GM12878 (cell line): ENCODE measurements at regions not wholly inside any gene's neighbourhood (a gene's known extent, or its start where the extent isn't known, plus 50 kb on each side); places are given as distances from the start of the nearest gene placed in this dataset.

Source experiments
- ATAC-seq: fragments of 200-7000 bp; cut with Tn5 transposase; 3 replicates; pipeline ENCODE4 v1.9.1; 2020; ENCODE audit warnings: mild to moderate bottlenecking, moderate library complexity
- BruUV-seq: library from RNA; stranded (reverse); fragments of 400-500 nt; replicated peaks from 2 replicates; lab custom pipeline; 2021; lab: Mats Ljungman, UMichigan
- CTCF ChIA-PET: fragments of 300-600 bp; sonication (Branson Sonifier 250); formaldehyde crosslinking; extraction: SDS; loops from one replicate; lab custom pipeline; 2021; ENCODE audit warnings: inconsistent platforms; lab: Yijun Ruan, JAX
- POLR2A ChIA-PET: fragments of 350-600 bp; formaldehyde crosslinking; extraction: SDS; loops from one replicate; lab custom pipeline; 2021; ENCODE audit warnings: inconsistent platforms; lab: Charles Lee
- RAD21 ChIA-PET: fragments of 300-600 bp; sonication (Branson Sonifier 250); formaldehyde crosslinking; loops from one replicate; lab custom pipeline; 2023; ENCODE audit warnings: antibody characterized with exemption; ENCODE audit not compliant: unreplicated experiment; lab: Charles Lee
- SMC1A ChIA-PET: fragments of 300-600 bp; sonication (Branson Sonifier 250); formaldehyde crosslinking; loops from one replicate; lab custom pipeline; 2023; ENCODE audit not compliant: unreplicated experiment, uncharacterized antibody; lab: Charles Lee
- DNase-seq: peaks from one replicate; pipeline ENCODE4 v3.0.0-alpha.2; 2011; ENCODE audit warnings: low read depth, low spot score
- FAIRE-seq: peaks from 3 replicates; lab custom pipeline; 2011; peaks lifted over from hg19 to GRCh38; lab: Jason Lieb, UNC
- H2AFZ ChIP-seq: 2 replicates; pipeline ENCODE4 v1.6.0; 2011; ENCODE audit warnings: low read depth, low read length, control low read depth; ENCODE audit not compliant: control insufficient read depth
- H3K27ac ChIP-seq: 2 replicates; pipeline ENCODE4 v1.5.1; 2011; ENCODE audit warnings: control low read depth; ENCODE audit not compliant: control insufficient read depth, insufficient read depth
- H3K27me3 ChIP-seq, 2 experiments: replicated peaks in 1 of 2; 2 replicates each; pipeline versions ENCODE4 v1.6.0 to v1.6.1; 2011; ENCODE audit warnings: low read length in 1 of 2; ENCODE audit not compliant: control insufficient read depth in 2 of 2, insufficient read depth in 2 of 2
- H3K36me3 ChIP-seq, 2 experiments: 2 replicates each; pipeline ENCODE4 v1.5.1; 2011; ENCODE audit warnings: low read length in 1 of 2; ENCODE audit not compliant: control insufficient read depth in 2 of 2, insufficient read depth in 2 of 2
- H3K4me1 ChIP-seq: 2 replicates; pipeline ENCODE4 v1.6.1; 2011; ENCODE audit warnings: mild to moderate bottlenecking, low read length, moderate library complexity, mixed read lengths; ENCODE audit not compliant: control insufficient read depth, insufficient read depth
- H3K4me2 ChIP-seq: 2 replicates; pipeline ENCODE4 v1.6.0; 2011; ENCODE audit warnings: control low read depth; ENCODE audit not compliant: control insufficient read depth, insufficient read depth
- H3K4me3 ChIP-seq: fragments of 200-600 bp; sonication (generic); 2 replicates; pipeline ENCODE4 v1.5.1; 2016
- H3K79me2 ChIP-seq: 2 replicates; pipeline ENCODE4 v1.6.0; 2011; ENCODE audit warnings: low read length; ENCODE audit not compliant: control insufficient read depth, insufficient read depth
- H3K9ac ChIP-seq: 2 replicates; pipeline ENCODE4 v1.8.0; 2011; ENCODE audit warnings: low read length, control low read depth, mixed read lengths; ENCODE audit not compliant: control insufficient read depth, insufficient read depth
- H3K9me3 ChIP-seq: replicated peaks from 3 replicates; pipeline ENCODE4 v1.5.1; 2011; ENCODE audit warnings: mild to moderate bottlenecking, low read length; ENCODE audit not compliant: control insufficient read depth, insufficient read depth
- H4K20me1 ChIP-seq: 2 replicates; pipeline ENCODE4 v1.6.0; 2011; ENCODE audit not compliant: control insufficient read depth, insufficient read depth
- BCL3 ChIP-seq: IDR thresholded peaks from 2 replicates; pipeline ENCODE4 v1.6.1; 2011; ENCODE audit warnings: borderline replicate concordance, low read depth, mild to moderate bottlenecking, moderate library complexity, low read length; ENCODE audit not compliant: insufficient read depth, poor library complexity, severe bottlenecking
- ETV6 ChIP-seq, 2 experiments: fragments of 450-650 bp in 1 of 2; IDR thresholded peaks in 1 of 2; conservative IDR thresholded peaks in 1 of 2; 2 replicates each; pipeline ENCODE4 v1.6.1; 2014; ENCODE audit warnings: antibody characterized with exemption in 1 of 2, borderline replicate concordance in 1 of 2, low read depth in 1 of 2, mild to moderate bottlenecking in 1 of 2, moderate library complexity in 1 of 2
- IRF5 ChIP-seq: fragments of 450-650 bp; IDR thresholded peaks from 2 replicates; pipeline ENCODE4 v1.6.1; 2017; ENCODE audit warnings: borderline replicate concordance
- KLF5 ChIP-seq: fragments of 450-650 bp; IDR thresholded peaks from 2 replicates; pipeline ENCODE4 v1.6.1; 2014; ENCODE audit warnings: mild to moderate bottlenecking; ENCODE audit not compliant: partially characterized antibody
- NBN ChIP-seq: fragments of 450-650 bp; IDR thresholded peaks from 2 replicates; pipeline ENCODE4 v1.6.1; 2016
- NR2C2 ChIP-seq: IDR thresholded peaks from 2 replicates; pipeline ENCODE4 v1.6.1; 2011; ENCODE audit warnings: borderline replicate concordance, low read depth; ENCODE audit not compliant: control insufficient read depth, insufficient read length
- SKIL ChIP-seq: fragments of 450-650 bp; IDR thresholded peaks from 2 replicates; pipeline ENCODE4 v1.6.1; 2017; ENCODE audit warnings: mild to moderate bottlenecking, low read depth, inconsistent platforms; ENCODE audit not compliant: poor library complexity, severe bottlenecking
- WGBS: methylation state at CpG from one replicate; pipeline ENCODE4 v1.1.6; 2016; ENCODE audit warnings: low lambda C conversion rate; ENCODE audit not compliant: insufficient replicate concordance, insufficient coverage; ENCODE audit errors: missing lambda C conversion rate; 5-methylcytosine and 5-hydroxymethylcytosine counted together
- in situ Hi-C: fragments of 300-500 bp; cut with MboI; formaldehyde crosslinking; loops from 9 replicates; pipeline ENCODE4 v1.14.3; 2018; ENCODE audit warnings: mixed read lengths
- intact Hi-C: fragments of 100-400 bp; cut with micrococcal nuclease; formaldehyde crosslinking; loops from one replicate; pipeline ENCODE4 v1.14.2; 2022; ENCODE audit not compliant: unreplicated experiment

- SMC1A ChIA-PET, result interaction anchor here (1.2 to 2.8 kb wide), 2 partner anchors 11 to 385 kb away, joined by 5 to 14 read pairs; no protein-coding TSS in a partner anchor
- intact Hi-C loops, result no loop called here
- Histone ChIP-seq H3K9me3 (no peaks in the 10 kb centered on the region), H3K9ac (no peak overlapping the region), H3K4me1 (no peaks in the 10 kb centered on the region), H3K36me3 (no peaks in the 10 kb centered on the region), H4K20me1 (no peaks in the 10 kb centered on the region), H3K27ac (no peak overlapping the region), H3K27me3 (no peaks in the 10 kb centered on the region), H3K4me3 (no peak overlapping the region), H3K4me2 (no peak overlapping the region), H2AFZ (no peak overlapping the region), H3K79me2 (no peaks in the 10 kb centered on the region)
- DNase-seq (no peak), FAIRE-seq (no peak), ATAC-seq (no peak)
- CTCF ChIA-PET, result interaction anchor here (3.4 kb wide), 1 partner anchor 12 kb away, joined by 12 read pairs; no protein-coding TSS in a partner anchor
- RAD21 ChIA-PET, result no interaction called here
- 86% methylated on average over 1 of the region's 1 CpG for WGBS
- no TSS peak for BruUV-seq
- POLR2A ChIA-PET, result no interaction called here
- TF ChIP-seq BCL3, result no peak
- TF ChIP-seq KLF5, result no peak
- TF ChIP-seq NBN, result no peak
- no peak for TF ChIP-seq SKIL
- TF ChIP-seq NR2C2, result no peak
- no peak for TF ChIP-seq ETV6 (conservative IDR thresholded peaks at IDR 0.05 in 1 of 2, IDR thresholded peaks at IDR 0.05 in 1 of 2; ENCODE audit: borderline replicate concordance in 1 of 2, low read depth in 1 of 2)
- no peak for TF ChIP-seq IRF5
- in situ Hi-C loops, result no loop called here
Observed at GRCh38 chr3:152060701-152061100, 187.3 kb downstream of the SUCNR1 start.
